ENCODE measurements at regions not wholly inside any gene's neighbourhood (a gene's known extent, or its start where the extent isn't known, plus 50 kb on each side); places are given as distances from the start of the nearest gene placed in this dataset.

DNA sequence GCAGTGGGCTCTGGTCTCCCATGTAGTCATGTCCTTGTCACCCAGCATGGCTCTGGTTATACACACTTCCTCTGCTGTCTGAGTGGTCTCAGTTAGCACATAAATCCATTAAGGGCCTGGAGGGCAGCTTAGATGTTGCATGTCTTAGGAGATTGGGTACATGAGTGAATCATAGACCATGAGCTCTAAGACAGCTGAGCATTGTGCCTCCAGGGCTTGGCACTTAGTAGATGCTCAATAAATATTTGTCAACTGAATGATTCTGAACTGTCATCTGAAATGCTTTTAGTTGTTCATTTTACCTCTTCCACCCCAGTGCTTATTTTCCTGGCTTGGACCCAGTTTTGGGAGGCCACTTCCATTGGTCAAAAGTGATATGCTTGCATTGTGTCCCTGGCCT is 135.6 kb downstream of the BOD1 start:
- H3K27me3 ChIP-seq (ENCODE audit: control insufficient read depth in 2 of 2, insufficient read depth in 1 of 2, low read length in 1 of 2): no peaks in the 10 kb centered on the region
- DNase-seq (ENCODE audit: low read depth in 6 of 9, low spot score in 9 of 9): no peak
- H3K27ac ChIP-seq (ENCODE audit: low read depth in 1 of 2, low read length in 1 of 2): no peak overlapping the region
- no peaks in the 10 kb centered on the region for H3K36me3 ChIP-seq (ENCODE audit: control insufficient read depth in 2 of 2, insufficient read depth in 2 of 2, low read length in 1 of 2)
- H3K4me3 ChIP-seq (ENCODE audit: low read length in 2 of 2): no peak overlapping the region
- H3K4me1 ChIP-seq (ENCODE audit: control insufficient read depth in 2 of 2, insufficient read depth in 2 of 2, low read length in 2 of 2): no peaks in the 10 kb centered on the region
- no peaks in the 10 kb centered on the region for H3K9me3 ChIP-seq (ENCODE audit: control insufficient read depth in 2 of 2, insufficient read depth in 1 of 2, low read length in 1 of 2)

DNA sequence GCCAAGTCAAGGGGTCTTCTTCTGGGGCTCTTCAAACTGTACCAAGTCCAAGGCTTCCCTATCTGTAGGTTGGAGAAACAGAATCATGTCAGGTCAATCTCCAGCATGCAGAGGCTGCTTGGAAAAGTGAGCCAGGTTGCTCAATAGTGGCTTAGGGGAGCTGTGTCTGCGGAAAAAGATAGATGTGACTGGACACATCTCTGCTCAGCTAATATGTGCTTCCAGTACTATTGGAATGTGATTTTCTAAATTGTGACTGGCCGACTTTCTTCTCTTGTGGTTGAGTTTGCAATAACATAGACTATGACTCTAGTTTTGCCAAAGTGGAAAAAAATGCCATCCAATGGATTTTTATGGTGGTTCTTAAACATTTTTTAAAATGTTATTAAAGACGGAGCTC is 136.7 kb downstream of the BOD1 start:
- H3K4me3 ChIP-seq (ENCODE audit: low read length in 2 of 2): no peak overlapping the region
- H3K27me3 ChIP-seq (ENCODE audit: control insufficient read depth in 2 of 2, insufficient read depth in 1 of 2, low read length in 1 of 2): no peaks in the 10 kb centered on the region
- no peak overlapping the region for H3K27ac ChIP-seq (ENCODE audit: low read depth in 1 of 2, low read length in 1 of 2)
- H3K9me3 ChIP-seq (ENCODE audit: control insufficient read depth in 2 of 2, insufficient read depth in 1 of 2, low read length in 1 of 2): no peaks in the 10 kb centered on the region
- H3K36me3 ChIP-seq (ENCODE audit: control insufficient read depth in 2 of 2, insufficient read depth in 2 of 2, low read length in 1 of 2): no peaks in the 10 kb centered on the region
- 61% methylated on average over 3 of the region's 3 CpGs for WGBS
- H3K4me1 ChIP-seq (ENCODE audit: control insufficient read depth in 2 of 2, insufficient read depth in 2 of 2, low read length in 2 of 2): no peaks in the 10 kb centered on the region
- no peak for DNase-seq (ENCODE audit: low read depth in 6 of 9, low spot score in 9 of 9)

- 74% methylated on average over 13 of the region's 13 CpGs for WGBS
- no peaks in the 10 kb centered on the region for H3K27me3 ChIP-seq (ENCODE audit: control insufficient read depth in 2 of 2, insufficient read depth in 1 of 2, low read length in 1 of 2)
- H3K9me3 ChIP-seq (ENCODE audit: control insufficient read depth in 2 of 2, insufficient read depth in 1 of 2, low read length in 1 of 2): no peaks in the 10 kb centered on the region
- H3K4me3 ChIP-seq (ENCODE audit: low read length in 2 of 2): no peak overlapping the region
- no peak overlapping the region for H3K27ac ChIP-seq (ENCODE audit: low read depth in 1 of 2, low read length in 1 of 2)
- no peaks in the 10 kb centered on the region for H3K4me1 ChIP-seq (ENCODE audit: control insufficient read depth in 2 of 2, insufficient read depth in 2 of 2, low read length in 2 of 2)
- no peaks in the 10 kb centered on the region for H3K36me3 ChIP-seq (ENCODE audit: control insufficient read depth in 2 of 2, insufficient read depth in 2 of 2, low read length in 1 of 2)
- no peak for DNase-seq (ENCODE audit: low read depth in 6 of 9, low spot score in 9 of 9)
Measured at GRCh38 chr5:173477345-173478040, 139.0 kb downstream of the BOD1 start.

GRCh38 chr5:173475780-173476179 is 140.7 kb downstream of the BOD1 start:
- H3K27ac ChIP-seq (ENCODE audit: low read depth in 1 of 2, low read length in 1 of 2): no peak overlapping the region
- H3K9me3 ChIP-seq (ENCODE audit: control insufficient read depth in 2 of 2, insufficient read depth in 1 of 2, low read length in 1 of 2): no peaks in the 10 kb centered on the region
- DNase-seq (ENCODE audit: low read depth in 6 of 9, low spot score in 9 of 9): no peak
- no peaks in the 10 kb centered on the region for H3K4me1 ChIP-seq (ENCODE audit: control insufficient read depth in 2 of 2, insufficient read depth in 2 of 2, low read length in 2 of 2)
- 97% methylated on average over 2 of the region's 2 CpGs for WGBS
- H3K36me3 ChIP-seq (ENCODE audit: control insufficient read depth in 2 of 2, insufficient read depth in 2 of 2, low read length in 1 of 2): no peaks in the 10 kb centered on the region
- no peaks in the 10 kb centered on the region for H3K27me3 ChIP-seq (ENCODE audit: control insufficient read depth in 2 of 2, insufficient read depth in 1 of 2, low read length in 1 of 2)
- no peak overlapping the region for H3K4me3 ChIP-seq (ENCODE audit: low read length in 2 of 2)

- no peak overlapping the region for H3K4me3 ChIP-seq (ENCODE audit: low read length in 2 of 2)
- H3K36me3 ChIP-seq (ENCODE audit: control insufficient read depth in 2 of 2, insufficient read depth in 2 of 2, low read length in 1 of 2): no peaks in the 10 kb centered on the region
- no peak overlapping the region for H3K27ac ChIP-seq (ENCODE audit: low read depth in 1 of 2, low read length in 1 of 2)
- no peaks in the 10 kb centered on the region for H3K4me1 ChIP-seq (ENCODE audit: control insufficient read depth in 2 of 2, insufficient read depth in 2 of 2, low read length in 2 of 2)
- H3K9me3 ChIP-seq (ENCODE audit: control insufficient read depth in 2 of 2, insufficient read depth in 1 of 2, low read length in 1 of 2): no peaks in the 10 kb centered on the region
- 71% methylated on average over 5 of the region's 5 CpGs for WGBS
- no peaks in the 10 kb centered on the region for H3K27me3 ChIP-seq (ENCODE audit: control insufficient read depth in 2 of 2, insufficient read depth in 1 of 2, low read length in 1 of 2)
- DNase-seq (ENCODE audit: low read depth in 6 of 9, low spot score in 9 of 9): no peak
Measured at GRCh38 chr5:173474881-173475287, 141.6 kb downstream of the BOD1 start.

GRCh38 chr5:173473288-173473687 is 143.2 kb downstream of the BOD1 start:
- Histone ChIP-seq H3K27ac (ENCODE audit: low read depth in 1 of 2, low read length in 1 of 2) (no peak overlapping the region), H3K27me3 (ENCODE audit: control insufficient read depth in 2 of 2, insufficient read depth in 1 of 2, low read length in 1 of 2) (no peaks in the 10 kb centered on the region), H3K4me1 (ENCODE audit: control insufficient read depth in 2 of 2, insufficient read depth in 2 of 2, low read length in 2 of 2) (no peaks in the 10 kb centered on the region), H3K9me3 (ENCODE audit: control insufficient read depth in 2 of 2, insufficient read depth in 1 of 2, low read length in 1 of 2) (no peaks in the 10 kb centered on the region), H3K36me3 (ENCODE audit: control insufficient read depth in 2 of 2, insufficient read depth in 2 of 2, low read length in 1 of 2) (no peaks in the 10 kb centered on the region), H3K4me3 (ENCODE audit: low read length in 2 of 2) (no peak overlapping the region)
- no peak for DNase-seq (ENCODE audit: low read depth in 6 of 9, low spot score in 9 of 9)
- WGBS: 92% methylated on average over 6 of the region's 6 CpGs

- Histone ChIP-seq H3K9me3 (ENCODE audit: control insufficient read depth in 2 of 2, insufficient read depth in 1 of 2, low read length in 1 of 2) (no peaks in the 10 kb centered on the region), H3K36me3 (ENCODE audit: control insufficient read depth in 2 of 2, insufficient read depth in 2 of 2, low read length in 1 of 2) (no peaks in the 10 kb centered on the region), H3K4me3 (ENCODE audit: low read length in 2 of 2) (no peak overlapping the region), H3K27me3 (ENCODE audit: control insufficient read depth in 2 of 2, insufficient read depth in 1 of 2, low read length in 1 of 2) (no peaks in the 10 kb centered on the region), H3K4me1 (ENCODE audit: control insufficient read depth in 2 of 2, insufficient read depth in 2 of 2, low read length in 2 of 2) (no peaks in the 10 kb centered on the region), H3K27ac (ENCODE audit: low read depth in 1 of 2, low read length in 1 of 2) (no peak overlapping the region)
- DNase-seq (ENCODE audit: low read depth in 6 of 9, low spot score in 9 of 9): no peak
- 93% methylated on average over 3 of the region's 3 CpGs for WGBS
Measured at GRCh38 chr5:173472784-173473278, 143.6 kb downstream of the BOD1 start.

DNA sequence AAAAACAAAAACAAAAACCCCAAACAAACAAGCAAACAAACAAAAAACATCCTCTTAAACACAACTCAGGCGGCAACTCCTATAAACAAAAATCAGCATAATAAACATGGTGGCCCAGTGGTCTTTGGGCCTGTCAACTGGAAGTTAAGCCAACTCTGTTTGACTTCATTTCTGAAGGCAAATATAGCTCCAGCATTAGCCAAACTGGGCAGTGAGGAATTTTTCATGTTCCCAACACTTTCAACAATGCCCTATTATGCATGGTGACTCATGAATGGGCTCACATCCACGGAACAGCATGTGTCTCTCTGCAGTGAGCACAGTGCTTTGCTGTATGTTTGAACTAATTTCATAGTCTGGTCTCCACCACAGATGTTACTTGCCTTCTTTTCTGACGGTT is 143.9 kb upstream of the STC2 start:
- H3K36me3 ChIP-seq (ENCODE audit: control insufficient read depth in 2 of 2, insufficient read depth in 2 of 2, low read length in 1 of 2): no peaks in the 10 kb centered on the region
- no peaks in the 10 kb centered on the region for H3K9me3 ChIP-seq (ENCODE audit: control insufficient read depth in 2 of 2, insufficient read depth in 1 of 2, low read length in 1 of 2)
- H3K4me3 ChIP-seq (ENCODE audit: low read length in 2 of 2): no peak overlapping the region
- no peak overlapping the region for H3K27ac ChIP-seq (ENCODE audit: low read depth in 1 of 2, low read length in 1 of 2)
- WGBS: 83% methylated on average over 3 of the region's 3 CpGs
- no peaks in the 10 kb centered on the region for H3K27me3 ChIP-seq (ENCODE audit: control insufficient read depth in 2 of 2, insufficient read depth in 1 of 2, low read length in 1 of 2)
- no peaks in the 10 kb centered on the region for H3K4me1 ChIP-seq (ENCODE audit: control insufficient read depth in 2 of 2, insufficient read depth in 2 of 2, low read length in 2 of 2)
- no peak for DNase-seq (ENCODE audit: low read depth in 6 of 9, low spot score in 9 of 9)

GRCh38 chr5:173468821-173469251 is 140.6 kb upstream of the STC2 start:
- Histone ChIP-seq H3K9me3 (ENCODE audit: control insufficient read depth in 2 of 2, insufficient read depth in 1 of 2, low read length in 1 of 2) (no peaks in the 10 kb centered on the region), H3K27me3 (ENCODE audit: control insufficient read depth in 2 of 2, insufficient read depth in 1 of 2, low read length in 1 of 2) (no peaks in the 10 kb centered on the region), H3K4me3 (ENCODE audit: low read length in 2 of 2) (no peak overlapping the region), H3K36me3 (ENCODE audit: control insufficient read depth in 2 of 2, insufficient read depth in 2 of 2, low read length in 1 of 2) (no peaks in the 10 kb centered on the region), H3K27ac (ENCODE audit: low read depth in 1 of 2, low read length in 1 of 2) (no peak overlapping the region), H3K4me1 (ENCODE audit: control insufficient read depth in 2 of 2, insufficient read depth in 2 of 2, low read length in 2 of 2) (no peaks in the 10 kb centered on the region)
- WGBS: 92% methylated on average over 4 of the region's 4 CpGs
- no peak for DNase-seq (ENCODE audit: low read depth in 6 of 9, low spot score in 9 of 9)

Data from thymus (tissue), 11 donors.